ENCODE measurements at regions not wholly inside any gene's neighbourhood (a gene's known extent, or its start where the extent isn't known, plus 50 kb on each side); places are given as distances from the start of the nearest gene placed in this dataset.
"Not testable (repeated sequence)": the region's sequence is repeated elsewhere in the genome, so short reads cannot be mapped to it uniquely, and the experiment has no call there.

GRCh38 chr14:98183556-98183955, 1088.4 kb downstream of the BCL11B start:
- no peak for DNase-seq

GRCh38 chr14:98184457-98184856, 1087.5 kb downstream of the BCL11B start:
- DNase-seq = peak; percentile 71 to 85

GRCh38 chr14:98185036-98185435, 1087.0 kb downstream of the BCL11B start:
- DNase-seq = peak; percentile 18 to 46

- DNase-seq = no peak
Measured at GRCh38 chr14:98186140-98186539, 1085.9 kb downstream of the BCL11B start.

GRCh38 chr14:98187281-98187680, 1084.7 kb downstream of the BCL11B start:
- no peak for DNase-seq

- DNase-seq = no peak
Measured at GRCh38 chr14:98189062-98189461, 1082.9 kb downstream of the BCL11B start.

GRCh38 chr14:98189511-98189910, 1082.5 kb downstream of the BCL11B start:
- DNase-seq = no peak

GRCh38 chr14:98189944-98190343, 1082.1 kb downstream of the BCL11B start:
- DNase-seq = no peak

GRCh38 chr14:98192946-98193345, 1079.1 kb downstream of the BCL11B start:
- DNase-seq = no peak

GRCh38 chr14:98194821-98195220, 1077.2 kb downstream of the BCL11B start:
- DNase-seq = no peak

GRCh38 chr14:98195256-98195655, 1076.7 kb downstream of the BCL11B start:
- DNase-seq = no peak

GRCh38 chr14:98197933-98198332, 1074.1 kb downstream of the BCL11B start:
- DNase-seq = no peak

GRCh38 chr14:98198385-98198784, 1073.6 kb downstream of the BCL11B start:
- DNase-seq = no peak

GRCh38 chr14:98200601-98201000, 1071.4 kb downstream of the BCL11B start:
- DNase-seq = no peak

GRCh38 chr14:98203421-98203820, 1068.6 kb downstream of the BCL11B start:
- peak in 1 of 2 experiments; percentile 5 for DNase-seq

- DNase-seq = no peak
Measured at GRCh38 chr14:98204139-98204538, 1067.9 kb downstream of the BCL11B start.

- DNase-seq = no peak
Measured at GRCh38 chr14:98207415-98207814, 1064.6 kb downstream of the BCL11B start.

- no peak for DNase-seq
Measured at GRCh38 chr14:98208211-98208611, 1063.8 kb downstream of the BCL11B start.

- DNase-seq = no peak
Measured at GRCh38 chr14:98208943-98209342, 1063.1 kb downstream of the BCL11B start.

- DNase-seq = no peak
Measured at GRCh38 chr14:98210045-98210672, 1061.8 kb downstream of the BCL11B start.

GRCh38 chr14:98217530-98217929, 1054.5 kb downstream of the BCL11B start:
- DNase-seq = no peak

GRCh38 chr14:98218218-98218617, 1053.8 kb downstream of the BCL11B start:
- DNase-seq = no peak

- DNase-seq = no peak
Measured at GRCh38 chr14:98219638-98220037, 1052.4 kb downstream of the BCL11B start.

- no peak for DNase-seq
Measured at GRCh38 chr14:98223106-98223505, 1048.9 kb downstream of the BCL11B start.

- not testable (repeated sequence) for DNase-seq
Measured at GRCh38 chr14:98223710-98224109, 1048.3 kb downstream of the BCL11B start.
